OCI-LY3 (cell line): ENCODE measurements at regions not wholly inside any gene's neighbourhood (a gene's known extent, or its start where the extent isn't known, plus 50 kb on each side); places are given as distances from the start of the nearest gene placed in this dataset.

Source experiments
- EZH2phosphoT487 ChIP-seq: fragments of 200-600 bp; shearing (Covaris generic); IDR thresholded peaks from 2 replicates; pipeline ENCODE4 v1.6.1; 2018; ENCODE audit warnings: antibody characterized with exemption, mixed run types, low read depth
- TF ChIP-seq, protein P1 (sequence below): fragments of 200-600, 300-600 bp; sonication (generic); IDR thresholded peaks from 2 replicates; pipeline ENCODE4 v1.5.1; 2014; ENCODE audit warnings: antibody characterized with exemption, low read length, low read depth

DNA sequence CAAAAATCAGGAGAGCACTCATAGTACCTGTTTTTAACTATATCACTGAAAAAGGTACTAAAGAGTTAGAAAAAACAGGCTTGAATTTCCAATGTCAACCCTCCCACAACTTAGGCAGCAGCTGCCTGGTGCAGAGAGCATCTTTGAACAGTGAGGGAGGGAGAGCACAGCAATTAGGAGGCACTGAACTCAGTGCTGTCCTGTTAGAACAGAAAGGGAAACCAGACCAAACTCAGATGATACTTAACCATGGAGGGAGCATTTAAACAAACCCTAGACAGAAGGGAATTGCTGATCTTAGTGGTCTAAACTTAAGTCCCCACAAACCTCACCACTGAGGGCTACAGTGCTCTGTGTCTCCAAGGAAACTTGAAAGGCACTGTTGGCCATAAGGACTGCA, 179.2 kb upstream of the AGTR1 start:
- TF ChIP-seq, protein P1, sequence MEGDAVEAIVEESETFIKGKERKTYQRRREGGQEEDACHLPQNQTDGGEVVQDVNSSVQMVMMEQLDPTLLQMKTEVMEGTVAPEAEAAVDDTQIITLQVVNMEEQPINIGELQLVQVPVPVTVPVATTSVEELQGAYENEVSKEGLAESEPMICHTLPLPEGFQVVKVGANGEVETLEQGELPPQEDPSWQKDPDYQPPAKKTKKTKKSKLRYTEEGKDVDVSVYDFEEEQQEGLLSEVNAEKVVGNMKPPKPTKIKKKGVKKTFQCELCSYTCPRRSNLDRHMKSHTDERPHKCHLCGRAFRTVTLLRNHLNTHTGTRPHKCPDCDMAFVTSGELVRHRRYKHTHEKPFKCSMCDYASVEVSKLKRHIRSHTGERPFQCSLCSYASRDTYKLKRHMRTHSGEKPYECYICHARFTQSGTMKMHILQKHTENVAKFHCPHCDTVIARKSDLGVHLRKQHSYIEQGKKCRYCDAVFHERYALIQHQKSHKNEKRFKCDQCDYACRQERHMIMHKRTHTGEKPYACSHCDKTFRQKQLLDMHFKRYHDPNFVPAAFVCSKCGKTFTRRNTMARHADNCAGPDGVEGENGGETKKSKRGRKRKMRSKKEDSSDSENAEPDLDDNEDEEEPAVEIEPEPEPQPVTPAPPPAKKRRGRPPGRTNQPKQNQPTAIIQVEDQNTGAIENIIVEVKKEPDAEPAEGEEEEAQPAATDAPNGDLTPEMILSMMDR = no peak
- TF ChIP-seq EZH2phosphoT487 = no peak
